Muscle layer of duodenum (tissue), 2 donors: ENCODE measurements at regions not wholly inside any gene's neighbourhood (a gene's known extent, or its start where the extent isn't known, plus 50 kb on each side); places are given as distances from the start of the nearest gene placed in this dataset.

ENCODE experiments used
- H3K27ac ChIP-seq: one replicate; pipeline ENCODE4 v1.7.0; 2013; ENCODE audit warnings: mild to moderate bottlenecking, low read length
- H3K27me3 ChIP-seq: one replicate; pipeline ENCODE4 v1.7.0; 2013; ENCODE audit warnings: low read depth, mild to moderate bottlenecking, control low read depth, low read length
- H3K36me3 ChIP-seq, 2 donors: one replicate each; pipeline ENCODE4 v1.7.0; 2013; ENCODE audit warnings: low read length in 2 of 2, control low read depth in 1 of 2, mild to moderate bottlenecking in 1 of 2; ENCODE audit not compliant: insufficient read depth in 2 of 2, control insufficient read depth in 1 of 2
- H3K4me1 ChIP-seq, 2 donors: one replicate each; pipeline ENCODE4 v1.7.0; 2013; ENCODE audit warnings: low read length in 2 of 2, mild to moderate bottlenecking in 2 of 2, control low read depth in 1 of 2, moderate library complexity in 1 of 2; ENCODE audit not compliant: insufficient read depth in 2 of 2, control insufficient read depth in 1 of 2
- H3K4me3 ChIP-seq, 2 donors: one replicate each; pipeline ENCODE4 v1.7.0; 2013; ENCODE audit warnings: low read length in 2 of 2, low read depth in 1 of 2, mild to moderate bottlenecking in 1 of 2
- H3K9me3 ChIP-seq, 2 donors: one replicate each; pipeline ENCODE4 v1.7.0; 2013; ENCODE audit warnings: low read length in 2 of 2, control low read depth in 1 of 2, mild to moderate bottlenecking in 1 of 2; ENCODE audit not compliant: control insufficient read depth in 1 of 2
- donor health status: healthy.

GRCh38 chr9:14530841-14531240 is 162.4 kb downstream of the ZDHHC21 start:
- Histone ChIP-seq H3K27me3 (no peaks in the 10 kb centered on the region), H3K36me3 (no peaks in the 10 kb centered on the region), H3K27ac (no peak overlapping the region), H3K4me3 (no peak overlapping the region), H3K4me1 (no peaks in the 10 kb centered on the region), H3K9me3 (no peaks in the 10 kb centered on the region)

DNA sequence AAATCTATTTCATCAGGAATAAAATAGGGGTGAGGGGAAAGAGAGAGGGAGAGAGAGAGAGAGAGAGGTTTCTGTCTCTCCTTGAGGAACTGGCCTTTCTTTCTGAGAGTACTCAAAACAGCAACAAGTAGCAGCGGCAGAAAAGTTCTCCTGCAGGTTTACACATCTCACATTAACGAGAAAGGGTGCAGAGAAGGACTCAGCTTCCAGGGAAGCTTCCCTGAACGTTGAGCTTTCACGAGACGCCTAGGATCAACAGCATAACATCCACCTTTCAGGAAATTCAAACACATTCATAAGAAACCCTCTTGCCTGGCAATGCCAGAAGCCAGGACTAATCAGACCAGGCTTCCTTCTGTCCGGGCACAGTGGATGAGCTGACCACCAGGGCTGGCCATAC is 162.9 kb downstream of the ZDHHC21 start:
- H3K4me3 ChIP-seq: no peak overlapping the region
- no peak overlapping the region for H3K27ac ChIP-seq
- no peaks in the 10 kb centered on the region for H3K4me1 ChIP-seq
- H3K9me3 ChIP-seq: no peaks in the 10 kb centered on the region
- H3K27me3 ChIP-seq: no peaks in the 10 kb centered on the region
- H3K36me3 ChIP-seq: no peaks in the 10 kb centered on the region

DNA sequence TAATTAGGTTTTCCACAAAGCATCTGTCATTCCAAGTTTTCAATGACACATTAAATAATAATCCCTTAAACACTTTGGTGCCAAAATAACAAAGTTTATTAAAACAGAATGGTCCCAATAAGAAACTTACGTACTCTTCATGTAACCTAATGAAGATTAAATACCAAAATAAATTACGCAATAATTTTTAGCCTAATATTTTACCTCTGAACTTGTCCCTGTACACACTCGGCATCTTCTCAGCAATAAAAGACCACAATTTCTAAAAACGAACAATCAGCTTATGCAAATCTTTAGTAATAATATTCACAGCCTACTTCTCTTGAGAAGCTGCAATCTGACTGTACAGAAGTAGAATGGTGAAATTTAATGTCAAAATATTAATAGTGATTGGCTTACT is 163.6 kb downstream of the ZDHHC21 start:
- no peak overlapping the region for H3K27ac ChIP-seq

DNA sequence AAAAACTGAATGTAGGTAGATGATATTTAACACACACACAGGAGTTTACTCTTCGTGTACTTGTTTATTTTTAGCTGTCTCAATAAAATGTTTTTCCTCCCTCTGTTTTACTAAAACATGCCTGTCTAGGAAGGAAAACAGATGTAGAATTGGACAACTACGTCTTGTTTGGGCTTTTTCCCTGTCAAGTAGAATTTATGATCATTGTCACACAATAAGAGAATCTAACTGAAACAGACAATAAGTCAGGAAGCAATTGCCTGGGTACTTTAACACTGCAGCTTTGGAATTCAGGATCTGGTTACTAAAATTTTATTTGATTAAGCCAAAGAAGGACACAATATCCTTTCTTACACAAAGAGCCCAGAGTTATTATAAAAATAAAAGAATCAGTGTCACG is 164.2 kb downstream of the ZDHHC21 start:
- Histone ChIP-seq H3K4me1 (no peaks in the 10 kb centered on the region), H3K36me3 (no peaks in the 10 kb centered on the region), H3K4me3 (no peak overlapping the region), H3K9me3 (no peaks in the 10 kb centered on the region), H3K27ac (no peak overlapping the region), H3K27me3 (no peaks in the 10 kb centered on the region)

More for the DNA sequence above, 163.6 kb downstream of the ZDHHC21 start:
- Histone ChIP-seq H3K27me3 (no peaks in the 10 kb centered on the region), H3K4me1 (no peaks in the 10 kb centered on the region), H3K4me3 (no peak overlapping the region), H3K36me3 (no peaks in the 10 kb centered on the region), H3K9me3 (no peaks in the 10 kb centered on the region)

DNA sequence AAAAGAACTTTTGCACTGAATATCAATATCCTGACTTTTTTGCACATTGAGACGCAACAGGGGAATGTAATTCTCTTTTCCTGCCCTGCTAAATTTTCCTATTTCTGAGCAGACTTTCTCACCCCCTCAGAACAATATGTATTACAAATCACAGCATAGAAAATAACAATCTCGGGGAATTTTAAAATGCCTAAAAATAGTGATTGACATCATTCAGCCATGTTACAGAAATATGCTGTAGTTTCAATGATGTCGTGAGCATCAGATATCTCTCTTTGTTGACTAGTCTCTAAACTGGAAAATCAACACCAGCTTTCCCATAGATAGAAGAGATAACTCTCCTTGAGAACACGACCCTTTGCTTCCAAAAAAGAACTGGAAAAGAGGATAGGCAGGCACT is 166.7 kb downstream of the ZDHHC21 start:
- H3K27ac ChIP-seq: no peak overlapping the region
- no peaks in the 10 kb centered on the region for H3K4me1 ChIP-seq
- H3K4me3 ChIP-seq: no peak overlapping the region
- H3K27me3 ChIP-seq: no peaks in the 10 kb centered on the region
- H3K36me3 ChIP-seq: no peaks in the 10 kb centered on the region
- no peaks in the 10 kb centered on the region for H3K9me3 ChIP-seq

DNA sequence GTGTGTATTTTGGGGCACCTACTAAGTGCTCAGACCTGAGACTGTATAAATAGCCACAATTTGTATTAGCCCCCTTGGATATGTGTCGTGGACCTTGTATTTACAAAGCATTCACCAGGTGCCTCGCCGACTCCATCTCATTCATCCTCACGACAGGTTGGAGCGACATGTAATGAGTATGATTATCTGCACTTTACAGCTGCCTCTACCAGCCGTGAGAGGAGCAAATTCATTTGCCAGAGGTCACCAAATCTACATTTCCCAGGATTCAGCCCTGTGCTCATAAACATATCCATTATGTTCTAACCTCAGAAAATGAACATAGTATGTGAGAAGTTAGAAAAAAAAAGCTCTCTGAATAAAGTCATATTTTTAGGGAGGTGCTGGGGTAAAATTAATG is 167.4 kb downstream of the ZDHHC21 start:
- Histone ChIP-seq H3K9me3 (no peaks in the 10 kb centered on the region), H3K4me3 (no peak overlapping the region), H3K27me3 (no peaks in the 10 kb centered on the region), H3K36me3 (no peaks in the 10 kb centered on the region), H3K4me1 (no peaks in the 10 kb centered on the region), H3K27ac (no peak overlapping the region)

- Histone ChIP-seq H3K27me3 (no peaks in the 10 kb centered on the region), H3K4me1 (no peaks in the 10 kb centered on the region), H3K9me3 (no peaks in the 10 kb centered on the region), H3K36me3 (no peaks in the 10 kb centered on the region), H3K4me3 (no peak overlapping the region), H3K27ac (no peak overlapping the region)
Measured at GRCh38 chr9:14524873-14525515, 168.2 kb downstream of the ZDHHC21 start.

DNA sequence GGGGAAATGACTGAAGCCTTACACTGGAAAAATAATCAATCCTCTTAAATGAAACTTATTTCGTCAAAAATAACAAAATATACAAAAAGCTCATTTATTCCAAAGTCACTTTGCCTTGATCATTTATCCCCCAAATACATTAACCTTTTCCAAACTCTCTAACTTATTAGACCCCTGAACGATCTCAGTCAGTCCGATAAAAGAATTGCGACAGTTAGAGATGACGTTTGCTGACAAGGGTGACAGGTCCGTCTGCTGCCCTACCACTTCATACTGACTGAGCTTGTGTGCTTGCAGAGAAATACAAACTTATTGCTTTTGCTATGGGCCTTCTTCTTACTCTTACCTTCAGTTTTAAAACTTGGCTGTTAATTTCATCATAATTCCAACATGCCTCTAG is 169.7 kb downstream of the ZDHHC21 start:
- H3K9me3 ChIP-seq: no peaks in the 10 kb centered on the region
- no peak overlapping the region for H3K27ac ChIP-seq
- H3K36me3 ChIP-seq: no peaks in the 10 kb centered on the region
- H3K4me3 ChIP-seq: no peak overlapping the region
- H3K4me1 ChIP-seq: no peaks in the 10 kb centered on the region
- no peaks in the 10 kb centered on the region for H3K27me3 ChIP-seq

DNA sequence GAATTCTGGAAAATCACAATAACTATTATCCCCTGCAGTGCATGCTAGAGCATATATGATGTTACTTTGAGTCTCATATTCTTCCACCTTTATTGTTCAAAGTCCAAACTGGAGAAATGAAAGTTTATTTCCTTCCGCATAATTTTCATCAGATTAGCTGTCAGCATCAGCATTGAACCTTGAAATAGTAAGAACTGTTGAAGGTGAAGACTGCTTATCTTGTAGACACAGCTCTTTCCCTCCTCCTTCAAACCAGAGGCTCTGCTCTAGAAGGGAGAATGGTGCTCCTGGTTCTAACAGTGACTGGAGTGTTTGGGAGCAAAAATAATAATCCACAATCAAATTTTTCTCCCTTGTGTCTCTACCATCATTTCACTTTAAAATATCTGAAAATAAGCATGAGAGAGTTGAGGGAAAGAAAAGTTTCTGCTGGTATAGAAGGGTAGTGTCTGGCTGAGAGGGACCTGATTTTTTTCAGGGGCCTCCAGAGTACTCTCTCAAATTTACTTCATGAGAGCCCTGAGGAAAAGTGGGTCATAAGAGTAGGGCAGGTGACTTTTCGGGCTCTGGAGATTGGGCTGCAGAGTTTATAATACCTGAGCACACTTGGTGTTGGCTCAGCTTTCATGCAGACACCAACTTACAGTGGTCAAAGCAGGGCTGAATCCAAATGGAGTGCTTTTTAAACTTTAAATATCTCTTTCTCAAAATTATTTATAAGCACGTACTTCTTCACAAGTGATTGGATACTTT is 170.4 kb downstream of the ZDHHC21 start:
- Histone ChIP-seq H3K27ac (no peak overlapping the region), H3K4me1 (no peaks in the 10 kb centered on the region), H3K9me3 (no peaks in the 10 kb centered on the region), H3K4me3 (no peak overlapping the region), H3K27me3 (no peaks in the 10 kb centered on the region), H3K36me3 (no peaks in the 10 kb centered on the region)

DNA sequence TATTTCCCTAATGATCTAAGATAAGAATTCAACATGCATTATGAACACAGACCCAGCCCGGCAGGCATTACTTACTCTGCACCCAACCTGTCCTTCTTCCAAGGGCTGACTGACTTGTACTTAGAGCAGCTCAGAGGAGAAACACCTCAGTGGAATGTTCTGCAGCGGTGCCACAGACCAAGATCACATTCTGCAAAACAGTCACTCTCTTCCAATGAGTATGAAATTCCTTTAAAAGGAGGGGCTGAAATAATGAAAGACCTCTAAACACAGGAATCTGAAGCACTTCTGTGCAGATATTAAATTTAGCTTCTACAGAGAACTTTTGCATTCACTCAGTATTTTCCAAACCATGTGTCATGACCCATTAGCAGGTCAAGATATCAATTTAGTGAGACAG is 172.9 kb downstream of the ZDHHC21 start:
- no peak overlapping the region for H3K27ac ChIP-seq
- H3K4me3 ChIP-seq: no peak overlapping the region
- H3K4me1 ChIP-seq: no peaks in the 10 kb centered on the region
- no peaks in the 10 kb centered on the region for H3K27me3 ChIP-seq
- H3K9me3 ChIP-seq: no peaks in the 10 kb centered on the region
- no peaks in the 10 kb centered on the region for H3K36me3 ChIP-seq

GRCh38 chr9:14517154-14517906 is 175.9 kb downstream of the ZDHHC21 start:
- Histone ChIP-seq H3K9me3 (no peaks in the 10 kb centered on the region), H3K27me3 (no peaks in the 10 kb centered on the region), H3K36me3 (no peaks in the 10 kb centered on the region), H3K4me3 (no peak overlapping the region), H3K27ac (no peak overlapping the region), H3K4me1 (no peaks in the 10 kb centered on the region)
